ENCODE measurements at regions not wholly inside any gene's neighbourhood (a gene's known extent, or its start where the extent isn't known, plus 50 kb on each side); places are given as distances from the start of the nearest gene placed in this dataset.

DNA sequence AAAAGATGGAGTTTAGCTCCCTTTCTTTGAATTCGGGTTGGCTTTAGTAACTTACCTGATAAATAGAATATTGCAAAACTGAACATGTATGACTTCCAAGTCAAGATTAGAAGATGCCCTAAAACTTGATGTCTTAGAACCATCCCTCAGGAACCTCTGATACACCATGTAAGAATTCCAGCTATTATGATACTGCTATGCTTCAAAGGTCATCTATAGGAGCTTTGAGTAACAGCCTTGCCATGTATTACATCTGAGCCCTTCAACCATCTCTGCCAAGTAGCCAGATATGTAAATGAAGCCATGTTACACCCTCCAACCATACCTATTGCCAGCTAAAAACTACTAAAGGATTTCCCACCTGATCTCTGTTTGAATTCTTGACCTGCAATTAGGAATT lies 854.2 kb downstream of the SI start:
- no peak for DNase-seq

DNA sequence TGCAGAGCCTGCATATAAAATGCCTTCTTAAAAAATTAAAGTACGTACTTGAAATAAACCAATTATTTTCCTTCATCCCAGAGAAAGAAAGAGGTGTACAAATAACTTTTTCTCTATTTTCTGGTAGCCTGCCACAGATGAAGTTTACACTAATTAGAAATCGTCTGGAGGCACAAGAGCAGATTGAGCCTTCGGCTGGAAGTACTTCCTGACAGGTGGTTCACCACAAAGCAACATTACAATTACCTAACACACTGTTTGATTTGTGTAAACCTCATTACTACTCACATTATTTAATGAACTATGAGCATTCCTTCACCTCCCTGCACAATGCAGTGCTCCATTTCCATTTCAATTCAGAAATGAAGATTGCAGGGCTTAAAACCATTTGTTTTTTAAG lies 856.1 kb downstream of the SI start:
- no peak for DNase-seq

DNA sequence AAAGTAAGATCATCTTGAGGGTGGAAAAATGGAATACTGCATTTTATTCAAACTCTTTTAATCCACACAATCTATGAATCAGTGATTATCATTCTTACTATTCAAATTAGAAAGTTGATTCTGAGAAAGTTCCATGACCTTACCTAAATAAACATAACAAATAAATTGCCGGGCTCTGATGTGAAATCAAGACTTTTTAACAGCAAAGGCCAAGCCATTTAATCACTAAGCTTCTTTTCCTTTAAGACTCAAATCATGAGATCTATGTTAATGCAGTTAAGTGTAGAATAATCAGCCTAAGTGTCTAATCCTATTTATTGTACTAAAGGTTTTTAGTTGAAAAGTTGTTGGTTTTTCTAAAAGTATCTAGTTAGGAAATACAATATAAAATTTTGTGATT lies 857.0 kb downstream of the SI start:
- no peak for DNase-seq

DNA sequence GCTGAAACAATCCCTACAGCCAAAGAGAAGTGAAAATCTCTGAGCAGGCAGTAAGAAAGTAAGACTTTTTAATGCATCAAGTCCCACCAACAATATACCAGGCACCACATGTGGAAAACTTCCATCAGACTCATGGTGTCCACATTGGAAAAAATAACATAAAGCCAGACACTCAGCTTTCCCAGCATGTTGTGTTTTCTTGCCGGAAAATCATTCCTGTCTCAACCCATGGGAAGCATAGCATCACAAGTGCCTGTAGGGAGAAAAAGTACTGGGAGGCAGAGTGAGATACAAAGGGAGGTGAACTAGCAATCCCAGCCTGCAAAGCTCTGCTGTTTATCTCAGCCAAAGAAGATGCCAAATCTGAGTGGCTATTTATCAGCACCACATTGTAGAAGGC lies 868.9 kb downstream of the SI start:
- DNase-seq, result no peak

DNA sequence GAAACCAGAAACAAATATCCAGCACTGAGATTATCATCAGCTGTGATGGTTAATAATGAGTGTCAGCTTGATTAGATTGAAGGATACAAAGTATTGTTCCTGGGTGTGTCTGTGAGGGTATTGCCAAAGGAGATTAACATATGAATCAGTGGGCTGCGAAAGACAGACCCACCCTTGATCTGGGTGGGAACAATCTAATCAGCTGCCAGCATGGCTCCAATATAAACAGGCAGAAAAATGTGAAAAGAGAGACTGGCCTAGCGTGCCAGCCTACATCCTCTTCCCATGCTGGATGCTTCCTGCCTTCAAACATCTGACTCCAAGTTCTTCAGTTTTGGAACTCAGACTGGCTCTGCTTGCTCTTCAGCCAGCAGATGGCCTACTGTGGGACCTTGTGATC lies 869.5 kb downstream of the SI start:
- DNase-seq, result no peak

DNA sequence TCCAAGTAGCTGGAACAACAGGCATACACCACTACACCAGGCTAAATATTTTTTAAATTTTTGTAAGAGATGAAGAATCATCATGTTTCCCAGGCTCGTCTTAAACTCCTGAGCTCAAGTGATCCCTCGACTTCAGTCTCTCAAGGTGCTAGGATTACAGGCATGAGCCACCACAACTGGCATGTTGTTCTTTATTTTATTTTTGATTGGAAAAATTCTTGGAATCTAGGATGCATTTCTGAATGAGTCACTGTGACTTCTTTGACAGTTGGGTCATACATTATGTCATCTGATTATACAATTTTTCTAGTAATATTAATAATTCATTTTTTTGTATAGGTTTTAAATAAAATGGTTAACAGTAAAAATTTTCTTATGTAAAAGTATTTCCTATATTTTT lies 870.2 kb downstream of the SI start:
- DNase-seq, result no peak

DNA sequence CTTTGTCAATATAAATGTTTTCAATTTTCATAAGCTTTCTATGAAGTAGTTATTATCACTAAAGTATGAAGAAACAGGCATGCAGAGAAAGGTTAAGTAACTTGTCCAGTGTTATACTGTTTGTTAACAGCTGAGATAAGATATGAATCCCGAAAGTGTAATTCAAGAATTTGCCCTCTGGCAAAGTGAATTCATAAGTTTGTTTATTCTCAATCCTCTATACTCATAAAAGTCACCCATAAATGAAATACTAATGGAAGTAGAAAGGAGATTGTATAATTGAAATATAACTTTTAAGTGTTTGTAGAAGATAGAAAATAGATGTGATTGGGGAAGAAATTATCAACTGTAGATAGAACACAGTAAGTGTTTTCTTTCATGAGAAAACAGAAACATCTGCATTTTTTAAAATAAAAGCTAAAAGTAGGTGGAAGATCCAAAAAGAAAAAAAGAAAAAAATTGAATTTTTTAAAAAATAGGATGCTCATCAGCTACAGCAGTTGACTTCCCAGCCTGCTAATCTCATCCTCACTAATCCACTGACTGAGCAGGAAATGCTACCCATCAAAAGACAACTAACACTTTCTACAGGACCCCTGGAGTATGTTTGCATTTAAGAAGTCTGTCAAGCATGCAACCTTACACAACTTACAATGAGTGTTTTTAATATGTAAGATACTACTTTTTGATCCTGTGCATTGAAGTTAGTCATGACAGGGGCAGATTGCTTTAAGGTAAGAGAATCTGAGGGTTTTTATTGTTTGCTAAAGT lies 878.1 kb downstream of the SI start:
- no peak for DNase-seq

DNA sequence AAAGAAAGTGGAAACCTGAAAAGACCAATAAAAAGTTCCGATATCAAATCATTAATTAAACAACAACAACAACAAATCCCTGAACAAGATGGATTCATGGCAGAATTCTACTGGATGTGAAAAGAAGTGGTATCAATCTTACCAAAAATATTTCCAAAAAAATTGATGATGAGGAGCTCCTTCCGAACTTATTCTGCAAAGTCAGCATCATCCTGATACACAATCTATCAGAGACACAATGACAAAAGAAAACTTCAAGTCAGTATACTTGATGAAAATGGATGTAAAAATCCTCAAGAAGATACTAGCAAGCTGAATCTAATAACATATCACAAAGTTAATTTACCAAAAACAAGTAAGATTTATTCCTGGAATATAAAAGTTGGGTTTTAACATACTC lies 881.8 kb downstream of the SI start:
- no peak for DNase-seq

DNA sequence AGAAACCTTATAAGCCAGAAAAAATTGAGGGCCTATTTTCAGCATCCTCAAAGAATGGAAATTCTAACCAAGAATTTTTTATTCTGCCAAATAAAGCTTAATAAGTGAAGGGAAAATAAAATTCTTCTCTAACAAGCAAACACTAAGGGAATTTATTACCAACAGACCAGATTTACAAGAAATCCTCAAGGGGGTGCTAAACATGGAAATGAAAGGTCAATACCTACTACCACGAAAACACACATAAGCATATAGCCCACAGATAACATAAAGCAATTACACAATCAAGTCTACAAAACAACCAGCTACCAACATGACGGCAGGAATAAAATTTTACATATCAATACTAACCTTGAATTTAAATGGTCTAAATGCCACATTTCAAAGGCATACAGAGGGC lies 883.5 kb downstream of the SI start:
- no peak for DNase-seq

DNA sequence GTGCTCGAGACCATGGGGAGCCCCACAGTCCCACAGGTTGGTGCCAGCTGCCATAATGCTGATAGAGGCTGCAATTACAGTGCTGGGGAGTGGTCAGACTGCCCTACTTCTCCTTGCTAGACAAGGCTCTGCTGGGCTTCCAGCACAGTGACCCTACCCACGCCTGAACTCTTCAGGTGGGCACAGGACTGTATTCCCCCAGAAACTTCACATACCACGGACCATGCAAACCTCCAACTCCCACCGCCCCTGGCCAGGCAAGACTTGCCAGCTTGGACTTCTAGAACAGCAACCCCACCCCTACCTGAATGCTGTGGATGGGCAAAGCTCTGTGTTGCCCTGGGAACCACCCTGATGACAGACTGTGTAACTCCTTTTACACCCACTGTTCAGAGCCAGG lies 885.3 kb downstream of the SI start:
- no peak for DNase-seq

DNA sequence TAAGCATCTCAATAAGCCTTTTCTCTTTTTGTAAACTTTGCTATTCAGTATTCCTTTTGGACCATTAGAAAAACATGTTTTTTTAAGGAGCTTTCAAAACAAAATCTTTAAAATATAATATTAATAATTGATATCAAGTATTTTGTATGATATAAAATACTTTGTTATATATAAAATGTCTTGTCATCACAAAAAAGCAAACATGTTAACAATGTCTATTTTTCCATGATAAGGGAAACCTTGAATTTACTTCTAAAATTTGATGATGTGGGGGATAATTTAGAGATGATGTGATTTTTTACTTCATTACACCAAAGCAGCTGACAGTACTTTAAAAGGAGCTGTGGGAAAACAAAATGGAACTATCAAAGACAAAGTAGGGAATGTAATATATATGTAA lies 887.7 kb downstream of the SI start:
- no peak for DNase-seq

DNA sequence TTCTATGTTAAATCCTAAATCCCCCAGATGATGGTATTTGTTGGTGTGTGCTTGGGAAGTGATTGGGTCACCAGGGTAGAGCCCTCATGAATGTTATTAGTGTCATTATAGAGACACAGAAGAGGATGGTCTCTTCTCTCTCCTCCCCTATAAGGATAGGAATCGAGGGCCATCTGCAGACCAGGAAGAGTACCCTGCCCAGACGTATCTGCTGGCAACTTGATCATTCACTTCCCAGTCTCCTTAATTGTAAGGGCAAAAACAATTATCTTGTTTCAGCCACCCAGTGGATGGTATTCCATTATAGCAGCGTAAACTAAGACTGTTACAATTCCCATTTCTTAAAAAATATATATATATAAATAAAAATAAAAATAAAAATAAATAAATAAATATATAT lies 892.2 kb downstream of the SI start:
- no peak for DNase-seq

DNA sequence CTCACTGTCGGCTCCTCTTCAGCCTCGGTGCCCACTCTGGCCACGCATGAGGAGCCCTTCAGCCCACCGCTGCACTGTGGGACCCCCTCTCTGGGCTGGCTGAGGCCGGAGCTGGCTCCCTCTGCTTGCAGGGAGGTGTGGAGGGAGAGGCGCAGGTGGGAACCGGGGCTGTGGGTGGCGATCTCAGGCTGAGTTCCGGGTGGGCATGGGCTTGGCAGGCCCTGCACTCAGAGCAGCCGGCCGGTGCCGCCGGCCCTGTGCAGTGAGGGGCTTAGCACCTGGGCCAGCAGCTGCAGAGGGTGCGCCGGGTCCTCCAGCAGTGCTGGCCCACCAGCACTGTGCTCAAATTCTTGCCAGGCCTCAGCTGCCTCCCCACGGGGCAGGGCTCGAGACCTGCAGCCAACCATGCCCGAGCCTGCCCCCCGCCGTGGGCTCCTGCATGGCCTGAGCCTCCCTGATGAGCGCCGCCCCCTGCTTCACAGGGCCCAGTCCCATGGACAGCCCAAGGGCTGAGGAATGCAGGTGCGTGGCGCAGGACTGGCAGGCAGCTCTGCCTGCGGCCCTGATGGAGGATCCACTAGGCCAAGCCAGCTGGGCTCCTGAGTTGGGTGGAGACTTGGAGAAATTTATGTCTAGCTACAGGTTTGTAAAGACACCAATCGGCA lies 899.1 kb downstream of the SI start:
- no peak for DNase-seq

DNA sequence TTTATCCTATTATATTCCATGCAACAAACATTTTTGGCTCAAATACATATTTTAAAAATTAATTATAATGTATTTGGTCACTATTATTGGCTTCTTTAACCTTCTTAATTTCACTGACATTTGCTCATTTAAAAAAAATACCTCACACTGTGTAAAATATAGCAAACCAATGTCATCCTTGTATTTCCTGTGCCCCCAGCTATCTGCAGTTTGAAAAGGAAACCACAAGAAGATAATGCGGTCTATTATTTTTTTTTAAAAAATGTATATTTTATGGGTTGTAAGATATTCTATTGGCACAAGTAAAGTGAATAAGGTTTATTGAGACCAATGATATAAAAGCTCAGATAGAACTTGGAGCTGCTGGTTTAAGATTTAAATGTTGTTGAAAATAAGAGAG lies 904.2 kb downstream of the SI start:
- no peak for DNase-seq

DNA sequence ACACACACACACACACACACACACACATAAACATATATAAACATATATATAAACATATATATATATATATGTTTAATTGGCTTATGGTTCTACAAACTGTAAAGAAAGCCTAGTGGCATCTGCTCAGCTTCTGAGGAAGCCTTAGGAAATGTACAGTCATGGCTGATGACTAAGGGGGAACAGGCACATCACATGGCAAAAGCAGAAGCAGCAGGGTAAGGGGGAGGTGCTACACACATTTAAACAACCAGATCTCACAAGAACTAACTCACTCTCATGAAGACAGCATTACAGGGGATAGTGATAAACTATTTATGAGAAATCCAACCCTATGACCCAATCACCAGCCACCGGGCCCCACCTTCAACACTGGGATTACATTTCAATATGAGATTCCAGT lies 922.9 kb downstream of the SI start:
- DNase-seq, result no peak

DNA sequence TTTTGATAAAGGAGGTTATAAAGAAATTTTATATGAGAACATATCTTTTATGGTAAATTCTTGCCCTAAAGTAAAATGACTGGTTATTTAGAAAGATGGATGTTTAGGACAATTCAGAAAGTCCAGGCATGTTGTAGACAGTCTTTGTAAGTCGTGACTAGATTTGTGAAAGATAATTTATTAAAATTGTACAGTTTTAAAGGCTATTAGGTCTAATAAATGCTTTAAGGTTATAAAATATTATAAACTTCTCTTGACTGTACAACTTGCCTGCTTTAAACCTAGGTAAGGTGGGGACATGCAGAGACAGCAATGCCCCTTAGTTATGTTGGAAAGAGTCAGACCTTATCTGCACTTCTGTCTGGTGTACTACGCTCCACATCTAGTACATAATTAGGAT lies 933.5 kb downstream of the SI start:
- DNase-seq, result no peak

DNA sequence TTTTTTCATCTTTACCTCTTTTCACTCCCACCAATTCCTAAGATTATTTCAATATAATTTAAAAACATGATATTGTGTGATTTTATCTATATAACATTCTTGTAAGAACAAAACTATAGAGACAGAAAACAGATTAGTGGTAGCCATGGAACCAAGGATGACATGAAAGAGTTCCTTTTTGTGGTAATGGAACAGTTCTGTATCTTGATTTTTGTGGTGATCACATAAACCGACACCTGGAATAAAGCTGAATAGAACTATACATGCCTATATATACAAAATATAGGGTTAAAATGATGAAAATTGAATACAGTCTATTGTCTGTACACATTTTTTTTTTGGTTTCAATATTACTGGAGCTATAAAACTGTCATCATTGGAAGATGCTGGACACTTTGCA lies 945.4 kb downstream of the SI start:
- no peak for DNase-seq

DNA sequence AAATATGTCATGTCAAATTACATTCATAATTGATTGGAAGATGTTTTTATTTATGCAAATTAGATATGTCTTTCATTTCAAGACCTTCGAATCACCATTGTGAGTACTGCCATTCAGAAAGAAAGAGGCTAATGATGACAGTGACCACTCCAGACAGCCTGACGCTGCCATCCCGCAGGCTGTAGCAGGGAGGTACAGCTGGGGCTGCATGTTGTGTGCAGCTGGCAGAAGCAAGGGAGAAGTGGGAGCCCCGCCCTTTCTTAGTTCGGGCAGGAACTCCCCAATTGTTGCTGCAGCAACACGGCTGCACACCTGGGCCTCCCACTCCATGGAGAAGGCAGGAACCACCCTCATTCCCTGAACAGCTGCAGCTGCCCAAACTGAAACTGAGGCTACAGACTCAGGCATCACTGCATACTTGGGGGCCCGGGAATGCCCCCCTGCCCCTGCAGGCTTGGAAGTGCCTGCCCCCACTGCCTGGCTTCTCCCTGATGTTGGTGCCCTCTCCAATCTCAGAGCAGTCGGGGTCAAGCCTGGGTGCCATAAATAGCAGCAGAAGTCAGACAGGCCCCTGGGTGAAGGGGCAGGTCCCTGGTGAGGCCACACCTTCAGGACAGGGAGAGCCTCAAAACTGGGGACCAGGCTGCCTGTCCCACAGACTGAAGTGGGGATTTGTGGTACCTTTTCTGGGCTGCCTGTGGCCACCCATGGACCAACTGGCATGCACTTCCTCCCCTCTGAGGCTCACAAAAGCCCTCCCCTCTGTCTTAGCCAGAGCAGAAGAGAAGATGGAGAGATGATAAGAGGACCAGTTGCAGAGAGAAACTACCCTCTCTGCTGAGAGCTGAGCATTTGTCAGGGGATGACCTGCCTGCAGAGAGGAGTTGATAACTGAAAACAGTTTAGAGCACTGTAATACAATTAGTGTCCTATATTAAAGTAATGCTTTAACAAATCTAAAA lies 964.6 kb downstream of the SI start:
- no peak for DNase-seq

DNA sequence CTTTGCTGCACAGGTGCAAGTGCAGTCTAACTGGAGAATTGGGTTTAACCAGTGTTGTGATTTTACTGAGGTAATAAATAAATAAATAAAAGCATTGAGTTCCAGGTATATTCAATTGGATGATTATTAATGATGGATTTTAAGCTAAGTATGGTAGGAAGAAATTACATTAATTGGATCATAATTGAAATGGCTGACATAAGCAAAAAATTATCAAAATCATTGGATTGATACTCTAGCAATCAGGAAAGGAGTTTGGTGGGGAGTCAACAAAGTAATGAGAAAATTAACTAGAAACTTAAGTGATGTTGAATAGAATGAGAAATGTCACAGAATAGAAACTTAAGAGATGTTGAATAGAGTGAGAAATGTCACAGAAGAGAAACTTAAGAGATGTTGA lies 981.9 kb downstream of the SI start:
- DNase-seq, result no peak

DNA sequence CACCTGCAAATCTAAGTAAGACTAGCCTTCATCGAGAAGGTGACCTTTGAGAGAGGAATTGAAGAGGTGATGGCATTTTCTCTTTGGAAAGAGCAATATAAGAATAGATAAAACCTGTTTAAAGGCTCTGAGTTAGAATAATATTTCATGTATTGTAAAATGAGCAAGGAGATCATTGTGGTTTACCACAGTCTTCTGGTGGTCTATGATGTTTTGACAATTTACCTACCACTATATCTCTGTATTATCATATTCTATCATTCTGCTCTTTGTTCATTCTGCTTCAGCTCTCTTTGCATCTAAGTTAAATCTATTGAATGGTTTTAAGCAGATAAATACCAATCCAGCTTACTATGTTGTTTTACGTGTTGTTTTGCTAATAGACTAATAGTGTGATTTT lies 982.3 kb downstream of the SI start:
- DNase-seq, result no peak

DNA sequence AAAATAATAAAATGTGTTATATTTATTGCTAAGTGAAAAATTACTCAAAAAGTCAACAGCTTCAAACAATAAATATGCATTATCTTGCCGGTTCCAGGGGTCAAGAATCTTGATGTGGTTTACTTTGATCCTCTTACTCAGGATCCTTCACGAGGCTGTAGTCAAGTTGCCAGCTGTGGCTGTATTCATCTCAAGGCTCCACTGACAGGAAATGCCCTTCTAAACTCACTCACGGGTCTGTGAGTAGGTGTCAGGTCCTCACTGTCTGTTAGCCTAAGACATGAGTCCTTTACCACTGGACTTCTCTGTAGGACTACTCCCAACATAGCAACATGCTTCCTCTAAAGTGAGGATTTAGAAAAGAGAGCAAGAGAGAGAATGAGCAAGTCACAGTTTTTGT lies 983.0 kb downstream of the SI start:
- no peak for DNase-seq

DNA sequence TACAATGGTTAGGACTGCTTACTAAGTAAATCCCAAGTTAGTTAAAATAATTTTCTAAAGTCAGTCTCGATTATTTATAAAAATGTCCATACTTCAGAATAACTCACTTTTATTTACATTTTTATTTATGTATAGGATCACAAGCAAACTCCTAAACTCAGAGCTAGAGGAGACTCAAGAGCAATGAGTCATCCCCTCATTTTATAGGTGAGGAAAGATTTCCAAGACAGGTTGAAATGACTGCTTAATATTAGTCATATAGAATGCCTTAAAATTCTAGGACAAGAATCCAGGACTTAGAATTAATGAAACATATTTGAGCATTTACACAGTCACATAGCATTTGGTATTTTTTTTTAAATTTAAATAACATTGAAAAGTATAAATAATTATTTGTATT lies 983.8 kb downstream of the SI start:
- DNase-seq, result no peak

DNA sequence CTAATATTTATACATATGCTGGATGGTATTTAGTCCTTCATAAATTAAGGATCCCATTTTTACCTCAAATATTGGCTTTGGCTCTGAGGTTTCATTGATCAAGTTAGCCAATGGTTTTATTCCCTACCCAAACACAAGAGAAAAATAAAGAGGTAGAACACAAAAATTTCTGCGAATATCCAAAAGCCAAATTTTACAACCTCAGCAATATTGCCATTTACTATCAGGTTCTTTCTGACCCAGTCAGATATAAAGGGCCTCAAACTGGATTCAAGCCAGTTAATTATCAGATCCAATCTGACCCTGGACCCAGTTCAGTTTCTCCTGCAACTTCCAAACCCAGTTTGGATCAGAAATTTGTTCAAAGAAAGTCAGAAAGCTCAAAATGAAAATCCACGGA lies 998.1 kb downstream of the SI start:
- no peak for DNase-seq

DNA sequence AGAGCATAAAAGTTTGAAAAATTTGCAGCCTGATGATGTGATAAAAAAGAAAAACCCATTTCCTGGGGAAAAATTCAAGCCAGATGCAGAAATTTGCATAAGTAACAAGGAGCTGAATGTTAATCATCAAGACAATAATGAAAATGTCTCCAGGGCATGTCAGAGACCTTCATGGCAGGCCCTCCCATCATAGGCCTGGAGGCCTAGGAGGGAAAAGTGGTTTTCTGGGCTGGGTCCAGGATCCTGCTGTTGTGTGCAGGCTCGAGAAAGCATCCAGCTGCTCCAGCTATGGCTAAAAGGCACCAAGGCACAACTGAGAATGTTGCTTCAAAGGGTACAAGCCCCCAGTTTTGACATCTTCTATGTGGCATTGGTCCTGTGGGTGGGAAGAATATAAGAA lies 1014.0 kb downstream of the SI start:
- DNase-seq, result no peak
